Activated CD8-positive, alpha-beta T cell treated with anti-CD3 and anti-CD28 coated beads, Interleukin-2, amount 10 ng/mL, durations not matched to agents 7 days and 5 days (primary cell): ENCODE measurements at regions not wholly inside any gene's neighbourhood (a gene's known extent, or its start where the extent isn't known, plus 50 kb on each side); places are given as distances from the start of the nearest gene placed in this dataset.
"Not testable (repeated sequence)": the region's sequence is repeated elsewhere in the genome, so short reads cannot be mapped to it uniquely, and the experiment has no call there.

Source experiments
- ATAC-seq: fragments of 150-1000 bp; cut with Tn5 transposase; one replicate; pipeline ENCODE4 v1.10.0; 2021; ENCODE audit warnings: moderate library complexity
- CTCF ChIA-PET: fragments of 350-600 bp; sonication (Branson Sonifier 250); formaldehyde crosslinking; loops from one replicate; lab custom pipeline; 2021; ENCODE audit warnings: antibody characterized with exemption; lab: Charles Lee
- POLR2A ChIA-PET: fragments of 350-600 bp; sonication (Branson Sonifier 250); formaldehyde crosslinking; loops from one replicate; lab custom pipeline; 2021; ENCODE audit warnings: antibody characterized with exemption; lab: Charles Lee
- DNase-seq: peaks from one replicate; pipeline ENCODE4 v3.0.0-alpha.2; 2020
- H3K27ac Mint-ChIP-seq: one replicate; pipeline ENCODE4 v1.8.0; 2021; ENCODE audit warnings: mild to moderate bottlenecking, mixed read lengths
- H3K27me3 Mint-ChIP-seq: one replicate; pipeline ENCODE4 v1.8.0; 2021; ENCODE audit warnings: low read depth, mixed read lengths
- H3K36me3 Mint-ChIP-seq: one replicate; pipeline ENCODE4 v1.8.0; 2021; ENCODE audit warnings: low read depth, mixed read lengths
- H3K4me1 Mint-ChIP-seq: one replicate; pipeline ENCODE4 v1.8.0; 2021; ENCODE audit warnings: low read depth, mixed read lengths
- H3K4me3 Mint-ChIP-seq: one replicate; pipeline ENCODE4 v1.8.0; 2021; ENCODE audit warnings: mild to moderate bottlenecking, mixed read lengths
- H3K9me3 Mint-ChIP-seq: one replicate; pipeline ENCODE4 v1.8.0; 2022; ENCODE audit warnings: mixed read lengths; ENCODE audit not compliant: insufficient read depth

- no peaks in the 10 kb centered on the region for H3K36me3 Mint-ChIP-seq
- ATAC-seq (no peak), DNase-seq (no peak)
- no peak overlapping the region for H3K4me3 Mint-ChIP-seq
- H3K9me3 Mint-ChIP-seq, result no peaks in the 10 kb centered on the region
- CTCF ChIA-PET, result no interaction called here
- POLR2A ChIA-PET, result no interaction called here
- no peak overlapping the region for H3K27ac Mint-ChIP-seq
- H3K27me3 Mint-ChIP-seq, result peaks cover 8% of the 10 kb centered on the region
- no peaks in the 10 kb centered on the region for H3K4me1 Mint-ChIP-seq
Measured at GRCh38 chr2:362924-363323, 75.0 kb upstream of the ALKAL2 start.

- Mint-ChIP-seq H3K4me1 (no peaks in the 10 kb centered on the region), H3K27ac (no peak overlapping the region), H3K4me3 (no peak overlapping the region), H3K36me3 (no peaks in the 10 kb centered on the region), H3K27me3 (peaks cover 8% of the 10 kb centered on the region), H3K9me3 (no peaks in the 10 kb centered on the region)
- POLR2A ChIA-PET, result no interaction called here
- no peak for ATAC-seq
- CTCF ChIA-PET, result no interaction called here
- no peak for DNase-seq
Measured at GRCh38 chr2:360124-360523, 72.2 kb upstream of the ALKAL2 start.

- H3K27me3 Mint-ChIP-seq, result peaks cover 8% of the 10 kb centered on the region
- ChIA-PET POLR2A (no interaction called here), CTCF (no interaction called here)
- no peaks in the 10 kb centered on the region for H3K36me3 Mint-ChIP-seq
- H3K4me1 Mint-ChIP-seq, result no peaks in the 10 kb centered on the region
- ATAC-seq (no peak), DNase-seq (no peak)
- no peak overlapping the region for H3K27ac Mint-ChIP-seq
- no peaks in the 10 kb centered on the region for H3K9me3 Mint-ChIP-seq
- H3K4me3 Mint-ChIP-seq, result no peak overlapping the region
Measured at GRCh38 chr2:359047-359446, 71.2 kb upstream of the ALKAL2 start.

- Mint-ChIP-seq H3K4me1 (no peaks in the 10 kb centered on the region), H3K9me3 (no peaks in the 10 kb centered on the region), H3K27ac (no peak overlapping the region), H3K27me3 (peaks cover 8% of the 10 kb centered on the region), H3K36me3 (no peaks in the 10 kb centered on the region), H3K4me3 (no peak overlapping the region)
- no peak for ATAC-seq
- no peak for DNase-seq
- CTCF ChIA-PET, result interaction anchor here (0.6 to 0.9 kb wide), 2 partner anchors 25 to 204 kb away, joined by 3 read pairs; no protein-coding TSS in a partner anchor
- POLR2A ChIA-PET, result no interaction called here
Measured at GRCh38 chr2:357811-358210, 69.9 kb upstream of the ALKAL2 start.

GRCh38 chr2:356304-356703, 68.4 kb upstream of the ALKAL2 start:
- ATAC-seq, DNase-seq, H3K27ac Mint-ChIP-seq, H3K4me1 Mint-ChIP-seq, H3K4me3 Mint-ChIP-seq, CTCF ChIA-PET, H3K36me3 Mint-ChIP-seq, H3K9me3 Mint-ChIP-seq: not testable (repeated sequence)
- POLR2A ChIA-PET, result interaction anchor here (0.6 kb wide), 1 partner anchor 68 kb away, joined by 3 read pairs; no protein-coding TSS in a partner anchor
- H3K27me3 Mint-ChIP-seq, result peaks cover 10% of the 10 kb centered on the region

- DNase-seq, result no peak
- Mint-ChIP-seq H3K36me3 (no peaks in the 10 kb centered on the region), H3K9me3 (no peaks in the 10 kb centered on the region), H3K27me3 (peaks cover 10% of the 10 kb centered on the region), H3K4me1 (no peaks in the 10 kb centered on the region), H3K4me3 (no peak overlapping the region), H3K27ac (no peak overlapping the region)
- POLR2A ChIA-PET, result no interaction called here
- no peak for ATAC-seq
- CTCF ChIA-PET, result no interaction called here
Measured at GRCh38 chr2:355773-356172, 67.9 kb upstream of the ALKAL2 start.

- POLR2A ChIA-PET, result no interaction called here
- no peak for DNase-seq
- no peak overlapping the region for H3K4me3 Mint-ChIP-seq
- no peak for ATAC-seq
- H3K27ac Mint-ChIP-seq, result no peak overlapping the region
- no peaks in the 10 kb centered on the region for H3K9me3 Mint-ChIP-seq
- H3K27me3 Mint-ChIP-seq, result peaks cover 7% of the 10 kb centered on the region
- H3K36me3 Mint-ChIP-seq, result no peaks in the 10 kb centered on the region
- H3K4me1 Mint-ChIP-seq, result no peaks in the 10 kb centered on the region
- CTCF ChIA-PET, result no interaction called here
Measured at GRCh38 chr2:352696-353095, 64.8 kb upstream of the ALKAL2 start.

- no peaks in the 10 kb centered on the region for H3K9me3 Mint-ChIP-seq
- H3K36me3 Mint-ChIP-seq, result no peaks in the 10 kb centered on the region
- CTCF ChIA-PET, result no interaction called here
- ATAC-seq (no peak), DNase-seq (no peak)
- POLR2A ChIA-PET, result no interaction called here
- H3K4me1 Mint-ChIP-seq, result no peaks in the 10 kb centered on the region
- H3K27ac Mint-ChIP-seq, result no peak overlapping the region
- H3K27me3 Mint-ChIP-seq, result peaks cover 23% of the 10 kb centered on the region
- no peak overlapping the region for H3K4me3 Mint-ChIP-seq
Measured at GRCh38 chr2:349390-349789, 61.5 kb upstream of the ALKAL2 start.

- ATAC-seq (no peak), DNase-seq (no peak)
- H3K27ac Mint-ChIP-seq, result no peak overlapping the region
- H3K27me3 Mint-ChIP-seq, result peaks cover 24% of the 10 kb centered on the region
- no peaks in the 10 kb centered on the region for H3K9me3 Mint-ChIP-seq
- no peak overlapping the region for H3K4me3 Mint-ChIP-seq
- no peaks in the 10 kb centered on the region for H3K36me3 Mint-ChIP-seq
- ChIA-PET CTCF (no interaction called here), POLR2A (no interaction called here)
- H3K4me1 Mint-ChIP-seq, result no peaks in the 10 kb centered on the region
Measured at GRCh38 chr2:348361-348916, 60.5 kb upstream of the ALKAL2 start.

- Mint-ChIP-seq H3K4me1 (no peaks in the 10 kb centered on the region), H3K27ac (no peak overlapping the region), H3K9me3 (peaks cover under 1% of the 10 kb centered on the region), H3K27me3 (peaks cover 29% of the 10 kb centered on the region), H3K36me3 (no peaks in the 10 kb centered on the region), H3K4me3 (no peak overlapping the region)
- no peak for DNase-seq
- ATAC-seq, result no peak
- CTCF ChIA-PET, result no interaction called here
- POLR2A ChIA-PET, result no interaction called here
Measured at GRCh38 chr2:344811-345210, 56.9 kb upstream of the ALKAL2 start.

GRCh38 chr2:343355-343754, 55.5 kb upstream of the ALKAL2 start:
- H3K36me3 Mint-ChIP-seq, result no peaks in the 10 kb centered on the region
- ATAC-seq, result no peak
- CTCF ChIA-PET, result interaction anchor here (0.9 kb wide), 1 partner anchor 186 kb away, joined by 3 read pairs; no protein-coding TSS in a partner anchor
- peaks cover 11% of the 10 kb centered on the region for H3K9me3 Mint-ChIP-seq
- H3K4me3 Mint-ChIP-seq, result no peak overlapping the region
- H3K27ac Mint-ChIP-seq, result no peak overlapping the region
- peaks cover 29% of the 10 kb centered on the region for H3K27me3 Mint-ChIP-seq
- no peaks in the 10 kb centered on the region for H3K4me1 Mint-ChIP-seq
- POLR2A ChIA-PET, result no interaction called here
- DNase-seq, result no peak

- Mint-ChIP-seq H3K4me3 (no peak overlapping the region), H3K9me3 (peaks cover 21% of the 10 kb centered on the region), H3K27me3 (peaks cover 26% of the 10 kb centered on the region), H3K36me3 (no peaks in the 10 kb centered on the region), H3K27ac (no peak overlapping the region), H3K4me1 (no peaks in the 10 kb centered on the region)
- DNase-seq (no peak), ATAC-seq (no peak)
- ChIA-PET POLR2A (no interaction called here), CTCF (no interaction called here)
Measured at GRCh38 chr2:341912-342311, 54.0 kb upstream of the ALKAL2 start.

GRCh38 chr2:341017-341542, 53.2 kb upstream of the ALKAL2 start:
- DNase-seq (no peak), ATAC-seq (no peak)
- H3K36me3 Mint-ChIP-seq, result no peaks in the 10 kb centered on the region
- no peak overlapping the region for H3K4me3 Mint-ChIP-seq
- no peaks in the 10 kb centered on the region for H3K4me1 Mint-ChIP-seq
- peaks cover 23% of the 10 kb centered on the region for H3K9me3 Mint-ChIP-seq
- ChIA-PET POLR2A (no interaction called here), CTCF (no interaction called here)
- no peak overlapping the region for H3K27ac Mint-ChIP-seq
- peaks cover 22% of the 10 kb centered on the region for H3K27me3 Mint-ChIP-seq
